Stomach (tissue), 4 donors: ENCODE measurements at regions not wholly inside any gene's neighbourhood (a gene's known extent, or its start where the extent isn't known, plus 50 kb on each side); places are given as distances from the start of the nearest gene placed in this dataset.

ENCODE experiments used
- EP300 ChIP-seq: sonication (generic); formaldehyde crosslinking; IDR thresholded peaks from one replicate; pipeline ENCODE4 v1.6.1; 2017; ENCODE audit warnings: antibody characterized with exemption
- POLR2A ChIP-seq, 4 donors: fragments of 450-650 bp; IDR thresholded peaks; one replicate each; pipeline ENCODE4 v1.6.1; 2016; ENCODE audit warnings: antibody characterized with exemption in 4 of 4, control low read depth in 2 of 4, mild to moderate bottlenecking in 1 of 4, moderate library complexity in 1 of 4
- TF ChIP-seq, protein P1 (sequence below), 7 experiments: fragments of 450-650 bp in 4 of 7; fragments of 200-600 bp in 3 of 7; sonication (generic) in 3 of 7; IDR thresholded peaks; one replicate each; pipeline ENCODE4 v1.5.1; 2016 to 2019; ENCODE audit warnings: antibody characterized with exemption in 7 of 7, control low read depth in 2 of 7, mild to moderate bottlenecking in 1 of 7

DNA sequence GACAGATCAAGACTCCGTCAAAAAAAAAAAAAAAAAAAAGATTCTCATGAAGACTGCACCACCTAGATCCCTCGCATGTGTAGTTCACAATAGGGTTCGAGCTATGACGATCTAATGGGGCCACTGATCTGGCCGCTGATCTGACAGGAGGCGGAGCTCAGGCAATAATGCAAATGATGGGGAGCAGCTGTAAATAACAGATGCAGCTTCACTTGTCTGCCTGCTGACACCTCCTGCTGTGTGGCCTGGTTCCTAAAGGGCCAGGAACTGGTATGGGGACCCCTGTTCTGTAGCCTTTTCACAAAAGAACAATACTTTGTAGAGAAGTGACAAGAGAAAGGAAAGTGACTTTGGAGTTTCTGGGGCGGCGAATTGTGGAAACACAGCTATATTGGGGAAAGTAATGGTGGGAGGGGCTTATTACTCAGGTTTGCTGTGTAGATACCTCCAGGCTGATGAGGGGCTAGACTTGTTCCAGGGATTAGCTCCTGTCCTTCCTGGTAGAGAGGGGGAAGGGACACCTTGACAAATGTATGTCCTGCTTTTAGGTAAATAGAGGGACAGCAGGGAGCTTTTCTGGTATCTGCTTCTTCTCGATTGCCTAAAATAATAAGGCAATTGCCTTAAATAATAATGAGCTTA is 57.1 kb downstream of the HAPSTR1 start:
- TF ChIP-seq, protein P1, sequence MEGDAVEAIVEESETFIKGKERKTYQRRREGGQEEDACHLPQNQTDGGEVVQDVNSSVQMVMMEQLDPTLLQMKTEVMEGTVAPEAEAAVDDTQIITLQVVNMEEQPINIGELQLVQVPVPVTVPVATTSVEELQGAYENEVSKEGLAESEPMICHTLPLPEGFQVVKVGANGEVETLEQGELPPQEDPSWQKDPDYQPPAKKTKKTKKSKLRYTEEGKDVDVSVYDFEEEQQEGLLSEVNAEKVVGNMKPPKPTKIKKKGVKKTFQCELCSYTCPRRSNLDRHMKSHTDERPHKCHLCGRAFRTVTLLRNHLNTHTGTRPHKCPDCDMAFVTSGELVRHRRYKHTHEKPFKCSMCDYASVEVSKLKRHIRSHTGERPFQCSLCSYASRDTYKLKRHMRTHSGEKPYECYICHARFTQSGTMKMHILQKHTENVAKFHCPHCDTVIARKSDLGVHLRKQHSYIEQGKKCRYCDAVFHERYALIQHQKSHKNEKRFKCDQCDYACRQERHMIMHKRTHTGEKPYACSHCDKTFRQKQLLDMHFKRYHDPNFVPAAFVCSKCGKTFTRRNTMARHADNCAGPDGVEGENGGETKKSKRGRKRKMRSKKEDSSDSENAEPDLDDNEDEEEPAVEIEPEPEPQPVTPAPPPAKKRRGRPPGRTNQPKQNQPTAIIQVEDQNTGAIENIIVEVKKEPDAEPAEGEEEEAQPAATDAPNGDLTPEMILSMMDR (IDR thresholded peaks at IDR 0.05) = no peak
- TF ChIP-seq EP300 (no peak), POLR2A (IDR thresholded peaks at IDR 0.05) (no peak)
